ENCODE measurements at regions not wholly inside any gene's neighbourhood (a gene's known extent, or its start where the extent isn't known, plus 50 kb on each side); places are given as distances from the start of the nearest gene placed in this dataset.

DNA sequence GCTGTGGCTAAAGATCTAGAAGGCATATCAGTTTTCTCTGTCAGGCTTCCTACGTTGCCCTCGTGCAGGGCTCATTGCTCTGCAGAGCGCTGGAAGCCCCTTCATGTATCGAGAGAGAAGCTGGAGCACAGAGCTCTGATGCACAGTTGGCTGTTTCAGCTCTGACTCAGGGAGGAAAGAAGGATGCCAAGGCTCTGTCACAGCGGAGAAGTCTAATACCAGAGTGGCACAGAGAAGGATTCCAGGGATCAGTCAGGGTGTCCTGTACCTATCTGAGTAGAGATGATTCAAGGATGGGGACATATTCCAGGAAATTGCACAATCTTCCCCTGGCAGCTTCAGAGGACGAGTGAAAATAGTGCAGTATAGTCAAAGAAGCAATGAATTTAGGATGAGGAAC is 179.2 kb upstream of the FMN2 start (continued):
- no peak for TF ChIP-seq CHD7 (IDR thresholded peaks at IDR 0.05; ENCODE audit: insufficient replicate concordance, low read length)
- TF ChIP-seq, protein P1, sequence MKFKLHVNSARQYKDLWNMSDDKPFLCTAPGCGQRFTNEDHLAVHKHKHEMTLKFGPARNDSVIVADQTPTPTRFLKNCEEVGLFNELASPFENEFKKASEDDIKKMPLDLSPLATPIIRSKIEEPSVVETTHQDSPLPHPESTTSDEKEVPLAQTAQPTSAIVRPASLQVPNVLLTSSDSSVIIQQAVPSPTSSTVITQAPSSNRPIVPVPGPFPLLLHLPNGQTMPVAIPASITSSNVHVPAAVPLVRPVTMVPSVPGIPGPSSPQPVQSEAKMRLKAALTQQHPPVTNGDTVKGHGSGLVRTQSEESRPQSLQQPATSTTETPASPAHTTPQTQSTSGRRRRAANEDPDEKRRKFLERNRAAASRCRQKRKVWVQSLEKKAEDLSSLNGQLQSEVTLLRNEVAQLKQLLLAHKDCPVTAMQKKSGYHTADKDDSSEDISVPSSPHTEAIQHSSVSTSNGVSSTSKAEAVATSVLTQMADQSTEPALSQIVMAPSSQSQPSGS (IDR thresholded peaks at IDR 0.05; ENCODE audit: low read length), result no peak
- TF ChIP-seq JUND (IDR thresholded peaks at IDR 0.05; ENCODE audit: low read length), result no peak
- TF ChIP-seq TCF12 (IDR thresholded peaks at IDR 0.05; ENCODE audit: low read depth, low read length), result no peak
- TF ChIP-seq SRF (IDR thresholded peaks at IDR 0.05; ENCODE audit: low read depth, low read length), result no peak
- TF ChIP-seq RAD21 (IDR thresholded peaks at IDR 0.05 in 1 of 2, conservative IDR thresholded peaks at IDR 0.05 in 1 of 2; ENCODE audit: low read depth in 2 of 2, low read length in 2 of 2), result no peak
- TF ChIP-seq TBP (IDR thresholded peaks at IDR 0.05; ENCODE audit: low read depth, low read length), result no peak
- no peak for TF ChIP-seq KDM1A (IDR thresholded peaks at IDR 0.05; ENCODE audit: borderline replicate concordance, low read length)
- TF ChIP-seq CTBP2 (IDR thresholded peaks at IDR 0.05; ENCODE audit: borderline replicate concordance, insufficient read depth, insufficient read length, low read length), result no peak
- TF ChIP-seq ZNF274 (IDR thresholded peaks at IDR 0.05; ENCODE audit: borderline replicate concordance, extremely low read depth, low read length), result no peak
- TF ChIP-seq SP1 (IDR thresholded peaks at IDR 0.05; ENCODE audit: low read depth, low read length), result no peak

Measured in H1 (cell line).